ENCODE measurements at regions not wholly inside any gene's neighbourhood (a gene's known extent, or its start where the extent isn't known, plus 50 kb on each side); places are given as distances from the start of the nearest gene placed in this dataset.

- Histone ChIP-seq H3K9ac (ENCODE audit: low read depth, low read length) (no peak overlapping the region), H3K36me3 (ENCODE audit: insufficient read depth, low read length) (no peaks in the 10 kb centered on the region), H3K4me1 (ENCODE audit: insufficient read depth, low read length) (no peaks in the 10 kb centered on the region), H3K9me3 (ENCODE audit: control insufficient read depth, insufficient read depth, low read length) (no peaks in the 10 kb centered on the region)
Observed at GRCh38 chr6:95959261-95959660, 56.5 kb upstream of the FUT9 start.

Data from ES-I3 (cell line).